GM18951 (cell line): ENCODE measurements at regions not wholly inside any gene's neighbourhood (a gene's known extent, or its start where the extent isn't known, plus 50 kb on each side); places are given as distances from the start of the nearest gene placed in this dataset.

Source experiments
- POLR2A ChIP-seq: IDR thresholded peaks from 4 replicates; pipeline ENCODE4 v1.6.1; 2011; ENCODE audit warnings: mild to moderate bottlenecking; ENCODE audit not compliant: insufficient read length, insufficient read depth; ENCODE audit errors: extremely low read depth
- in situ Hi-C: fragments of 300-500 bp; cut with MboI; formaldehyde crosslinking; loops from one replicate; pipeline ENCODE4 v1.12.0; 2022; ENCODE audit warnings: low sequenced_read_pairs, mixed read lengths, inconsistent platforms; ENCODE audit not compliant: unreplicated experiment

- in situ Hi-C loops, result no loop called here
- TF ChIP-seq POLR2A, result no peak
Measured at GRCh38 chr2:81853341-81853740, 1548.8 kb upstream of the LRRTM1 start.

- in situ Hi-C loops, result no loop called here
- TF ChIP-seq POLR2A, result no peak
Measured at GRCh38 chr2:81852651-81853050, 1548.1 kb upstream of the LRRTM1 start.

- in situ Hi-C loops, result no loop called here
- TF ChIP-seq POLR2A, result no peak
Measured at GRCh38 chr2:81839780-81840179, 1535.2 kb upstream of the LRRTM1 start.

GRCh38 chr2:81835321-81836000, 1530.9 kb upstream of the LRRTM1 start:
- in situ Hi-C loops, result no loop called here
- TF ChIP-seq POLR2A, result no peak

- in situ Hi-C loops, result no loop called here
- TF ChIP-seq POLR2A, result no peak
Measured at GRCh38 chr2:81786811-81787210, 1482.3 kb upstream of the LRRTM1 start.

- TF ChIP-seq POLR2A, result no peak
- in situ Hi-C loops, result no loop called here
Measured at GRCh38 chr2:81767187-81767912, 1462.8 kb upstream of the LRRTM1 start.

- in situ Hi-C loops, result no loop called here
- no peak for TF ChIP-seq POLR2A
Measured at GRCh38 chr2:81747481-81748070, 1443.0 kb upstream of the LRRTM1 start.

GRCh38 chr2:81739966-81740365, 1435.4 kb upstream of the LRRTM1 start:
- TF ChIP-seq POLR2A, result no peak
- in situ Hi-C loops, result no loop called here

- in situ Hi-C loops, result no loop called here
- no peak for TF ChIP-seq POLR2A
Measured at GRCh38 chr2:81734981-81735380, 1430.4 kb upstream of the LRRTM1 start.

GRCh38 chr2:81714817-81715216, 1410.3 kb upstream of the LRRTM1 start:
- TF ChIP-seq POLR2A, result no peak
- in situ Hi-C loops, result no loop called here

- in situ Hi-C loops, result no loop called here
Measured at GRCh38 chr2:81706856-81707255, 1402.3 kb upstream of the LRRTM1 start.

GRCh38 chr2:81703831-81704230, 1399.3 kb upstream of the LRRTM1 start:
- in situ Hi-C loops, result no loop called here
- TF ChIP-seq POLR2A, result no peak

More at GRCh38 chr2:81706856-81707255, 1402.3 kb upstream of the LRRTM1 start:
- no peak for TF ChIP-seq POLR2A

- in situ Hi-C loops, result no loop called here
- no peak for TF ChIP-seq POLR2A
Measured at GRCh38 chr2:81692566-81692965, 1388.0 kb upstream of the LRRTM1 start.

- in situ Hi-C loops, result no loop called here
- no peak for TF ChIP-seq POLR2A
Measured at GRCh38 chr2:81675641-81676040, 1371.1 kb upstream of the LRRTM1 start.
